IMR-90 (cell line): ENCODE measurements at regions not wholly inside any gene's neighbourhood (a gene's known extent, or its start where the extent isn't known, plus 50 kb on each side); places are given as distances from the start of the nearest gene placed in this dataset.

Experiments
- CHD1 ChIP-seq: IDR thresholded peaks from 2 replicates; pipeline ENCODE4 v1.6.1; 2012; ENCODE audit warnings: low read depth, low read length, improper control_type of control experiment
- FOS ChIP-seq: fragments of 150-350 bp; IDR thresholded peaks from 2 replicates; pipeline ENCODE4 v1.6.1; 2016; ENCODE audit warnings: low read depth, low read length
- MAFK ChIP-seq: IDR thresholded peaks from 2 replicates; pipeline ENCODE4 v1.6.1; 2012; ENCODE audit warnings: low read depth, low read length, improper control_type of control experiment
- MAZ ChIP-seq: IDR thresholded peaks from 2 replicates; pipeline ENCODE4 v1.6.1; 2012; ENCODE audit warnings: low read depth, mild to moderate bottlenecking, low read length, improper control_type of control experiment, moderate library complexity, borderline replicate concordance
- POLR2A ChIP-seq: IDR thresholded peaks from 2 replicates; pipeline ENCODE4 v1.6.1; 2012; ENCODE audit warnings: mild to moderate bottlenecking, low read depth, low read length
- TF ChIP-seq, protein P1 (sequence below): conservative IDR thresholded peaks from 2 replicates; pipeline ENCODE4 v1.5.1; 2012; ENCODE audit warnings: mild to moderate bottlenecking, low read depth, low read length, improper control_type of control experiment
- TF ChIP-seq, protein P2 (sequence below): fragments of 150-350 bp; IDR thresholded peaks from 2 replicates; pipeline ENCODE4 v1.6.1; 2017; ENCODE audit warnings: mild to moderate bottlenecking, antibody characterized with exemption, low read length, low read depth

DNA sequence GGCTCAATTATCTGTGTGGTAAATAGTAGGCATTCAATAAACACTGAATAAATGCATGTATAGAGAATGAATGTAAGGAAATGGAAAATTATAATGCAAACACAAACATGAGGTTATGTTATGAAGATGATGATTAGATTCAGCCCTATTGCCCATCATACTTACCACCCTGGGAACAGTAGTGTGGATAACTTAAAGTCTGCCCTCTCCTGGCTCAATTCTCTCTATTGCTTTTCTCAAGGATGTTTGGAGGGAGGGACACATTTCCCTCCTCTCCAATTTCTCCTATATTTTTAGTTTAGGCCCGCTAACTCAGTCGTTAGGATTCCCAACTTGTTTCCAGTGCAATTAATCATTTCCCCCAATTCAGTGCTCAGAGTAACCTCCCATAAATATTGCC is 101.5 kb upstream of the TNR start:
- no peak for TF ChIP-seq MAZ
- TF ChIP-seq, protein P1, sequence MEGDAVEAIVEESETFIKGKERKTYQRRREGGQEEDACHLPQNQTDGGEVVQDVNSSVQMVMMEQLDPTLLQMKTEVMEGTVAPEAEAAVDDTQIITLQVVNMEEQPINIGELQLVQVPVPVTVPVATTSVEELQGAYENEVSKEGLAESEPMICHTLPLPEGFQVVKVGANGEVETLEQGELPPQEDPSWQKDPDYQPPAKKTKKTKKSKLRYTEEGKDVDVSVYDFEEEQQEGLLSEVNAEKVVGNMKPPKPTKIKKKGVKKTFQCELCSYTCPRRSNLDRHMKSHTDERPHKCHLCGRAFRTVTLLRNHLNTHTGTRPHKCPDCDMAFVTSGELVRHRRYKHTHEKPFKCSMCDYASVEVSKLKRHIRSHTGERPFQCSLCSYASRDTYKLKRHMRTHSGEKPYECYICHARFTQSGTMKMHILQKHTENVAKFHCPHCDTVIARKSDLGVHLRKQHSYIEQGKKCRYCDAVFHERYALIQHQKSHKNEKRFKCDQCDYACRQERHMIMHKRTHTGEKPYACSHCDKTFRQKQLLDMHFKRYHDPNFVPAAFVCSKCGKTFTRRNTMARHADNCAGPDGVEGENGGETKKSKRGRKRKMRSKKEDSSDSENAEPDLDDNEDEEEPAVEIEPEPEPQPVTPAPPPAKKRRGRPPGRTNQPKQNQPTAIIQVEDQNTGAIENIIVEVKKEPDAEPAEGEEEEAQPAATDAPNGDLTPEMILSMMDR = no peak
- no peak for TF ChIP-seq CHD1
- TF ChIP-seq FOS = no peak
- TF ChIP-seq, protein P2, sequence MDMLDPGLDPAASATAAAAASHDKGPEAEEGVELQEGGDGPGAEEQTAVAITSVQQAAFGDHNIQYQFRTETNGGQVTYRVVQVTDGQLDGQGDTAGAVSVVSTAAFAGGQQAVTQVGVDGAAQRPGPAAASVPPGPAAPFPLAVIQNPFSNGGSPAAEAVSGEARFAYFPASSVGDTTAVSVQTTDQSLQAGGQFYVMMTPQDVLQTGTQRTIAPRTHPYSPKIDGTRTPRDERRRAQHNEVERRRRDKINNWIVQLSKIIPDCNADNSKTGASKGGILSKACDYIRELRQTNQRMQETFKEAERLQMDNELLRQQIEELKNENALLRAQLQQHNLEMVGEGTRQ = no peak
- TF ChIP-seq MAFK = no peak
- no peak for TF ChIP-seq POLR2A
